ENCODE measurements at regions not wholly inside any gene's neighbourhood (a gene's known extent, or its start where the extent isn't known, plus 50 kb on each side); places are given as distances from the start of the nearest gene placed in this dataset.

- Histone ChIP-seq H3K4me3 (no peak overlapping the region), H3K9me3 (no peaks in the 10 kb centered on the region), H3K36me3 (no peaks in the 10 kb centered on the region), H3K4me1 (no peaks in the 10 kb centered on the region), H3K27me3 (no peaks in the 10 kb centered on the region), H3K27ac (no peak overlapping the region)
- DNase-seq (no peak), ATAC-seq (no peak)
- intact Hi-C loops (cut with DNase I) = no loop called here
- TF ChIP-seq, protein P1, sequence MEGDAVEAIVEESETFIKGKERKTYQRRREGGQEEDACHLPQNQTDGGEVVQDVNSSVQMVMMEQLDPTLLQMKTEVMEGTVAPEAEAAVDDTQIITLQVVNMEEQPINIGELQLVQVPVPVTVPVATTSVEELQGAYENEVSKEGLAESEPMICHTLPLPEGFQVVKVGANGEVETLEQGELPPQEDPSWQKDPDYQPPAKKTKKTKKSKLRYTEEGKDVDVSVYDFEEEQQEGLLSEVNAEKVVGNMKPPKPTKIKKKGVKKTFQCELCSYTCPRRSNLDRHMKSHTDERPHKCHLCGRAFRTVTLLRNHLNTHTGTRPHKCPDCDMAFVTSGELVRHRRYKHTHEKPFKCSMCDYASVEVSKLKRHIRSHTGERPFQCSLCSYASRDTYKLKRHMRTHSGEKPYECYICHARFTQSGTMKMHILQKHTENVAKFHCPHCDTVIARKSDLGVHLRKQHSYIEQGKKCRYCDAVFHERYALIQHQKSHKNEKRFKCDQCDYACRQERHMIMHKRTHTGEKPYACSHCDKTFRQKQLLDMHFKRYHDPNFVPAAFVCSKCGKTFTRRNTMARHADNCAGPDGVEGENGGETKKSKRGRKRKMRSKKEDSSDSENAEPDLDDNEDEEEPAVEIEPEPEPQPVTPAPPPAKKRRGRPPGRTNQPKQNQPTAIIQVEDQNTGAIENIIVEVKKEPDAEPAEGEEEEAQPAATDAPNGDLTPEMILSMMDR (IDR thresholded peaks at IDR 0.05) = no peak
Measured at GRCh38 chr4:164402554-164402953, 351.4 kb upstream of the SMIM31 start.

DNA sequence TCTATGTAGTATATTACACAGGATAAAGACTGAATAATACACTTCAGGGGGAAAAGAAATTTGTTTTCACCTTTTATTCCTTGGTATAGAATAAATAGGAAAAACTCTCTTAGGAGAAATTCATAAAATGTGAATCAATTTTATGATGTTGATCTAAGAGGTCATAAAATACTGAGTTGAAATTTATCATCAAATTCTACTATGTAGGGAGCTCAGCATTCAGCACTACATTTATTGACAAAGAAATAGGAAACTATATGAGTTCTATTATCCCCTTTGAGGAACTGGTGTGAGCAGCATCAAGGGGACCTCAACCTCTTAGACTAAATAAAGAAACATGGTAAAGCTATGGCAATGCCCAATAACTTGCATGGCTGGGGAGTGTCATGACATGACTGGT, 348.2 kb upstream of the SMIM31 start:
- ATAC-seq = no peak
- H3K4me1 ChIP-seq = no peaks in the 10 kb centered on the region
- no peaks in the 10 kb centered on the region for H3K27me3 ChIP-seq

DNA sequence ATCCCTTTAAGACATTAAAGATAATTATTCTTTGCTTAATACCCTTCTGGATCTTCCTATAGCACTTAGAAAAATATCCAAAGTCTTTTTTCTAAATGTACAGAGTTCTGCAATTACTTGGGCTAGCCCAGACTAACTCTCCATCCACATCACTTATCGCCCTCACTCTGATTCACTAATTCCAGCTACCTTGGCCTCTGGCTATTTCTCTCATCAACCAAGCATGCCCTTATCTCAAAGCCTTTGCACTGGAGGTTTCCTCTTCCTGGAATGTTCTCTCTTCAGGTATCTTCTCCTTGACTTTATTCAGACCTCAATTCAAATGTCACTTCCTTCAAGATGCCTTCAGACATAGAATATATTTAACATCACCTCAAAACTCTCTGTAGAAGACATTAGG, 345.1 kb upstream of the SMIM31 start:
- Histone ChIP-seq H3K27me3 (no peaks in the 10 kb centered on the region), H3K9me3 (no peaks in the 10 kb centered on the region), H3K27ac (no peak overlapping the region), H3K4me1 (no peaks in the 10 kb centered on the region), H3K36me3 (no peaks in the 10 kb centered on the region), H3K4me3 (no peak overlapping the region)
- ATAC-seq = no peak
- no peak for DNase-seq
- TF ChIP-seq, protein P1 (IDR thresholded peaks at IDR 0.05) = no peak
- intact Hi-C loops (cut with DNase I) = no loop called here

More for the DNA sequence above, 348.2 kb upstream of the SMIM31 start:
- DNase-seq = no peak
- H3K9me3 ChIP-seq = no peaks in the 10 kb centered on the region
- H3K27ac ChIP-seq = no peak overlapping the region
- H3K4me3 ChIP-seq = no peak overlapping the region
- TF ChIP-seq, protein P1 (IDR thresholded peaks at IDR 0.05) = no peak
- intact Hi-C loops (cut with DNase I) = no loop called here
- H3K36me3 ChIP-seq = no peaks in the 10 kb centered on the region

GRCh38 chr4:164410401-164410800, 343.5 kb upstream of the SMIM31 start:
- Histone ChIP-seq H3K9me3 (no peaks in the 10 kb centered on the region), H3K27ac (no peak overlapping the region), H3K4me1 (no peaks in the 10 kb centered on the region), H3K36me3 (no peaks in the 10 kb centered on the region), H3K4me3 (no peak overlapping the region), H3K27me3 (no peaks in the 10 kb centered on the region)
- intact Hi-C loops (cut with DNase I) = no loop called here
- TF ChIP-seq, protein P1 (IDR thresholded peaks at IDR 0.05) = no peak
- ATAC-seq (no peak), DNase-seq (no peak)

- H3K4me1 ChIP-seq = no peaks in the 10 kb centered on the region
Measured at GRCh38 chr4:164412246-164412645, 341.7 kb upstream of the SMIM31 start.

More at GRCh38 chr4:164412246-164412645, 341.7 kb upstream of the SMIM31 start:
- intact Hi-C loops (cut with DNase I) = no loop called here
- ATAC-seq (no peak), DNase-seq (no peak)
- Histone ChIP-seq H3K9me3 (no peaks in the 10 kb centered on the region), H3K36me3 (no peaks in the 10 kb centered on the region), H3K27ac (no peak overlapping the region), H3K4me3 (no peak overlapping the region), H3K27me3 (no peaks in the 10 kb centered on the region)
- TF ChIP-seq, protein P1 (IDR thresholded peaks at IDR 0.05) = no peak

Data from upper lobe of right lung (tissue), 1 donor.